SHP77 (cell line): ENCODE measurements at regions not wholly inside any gene's neighbourhood (a gene's known extent, or its start where the extent isn't known, plus 50 kb on each side); places are given as distances from the start of the nearest gene placed in this dataset.

Experiments used
- DNase-seq, 2 experiments: peaks; one replicate each; lab custom pipeline; 2025; lab: John Stamatoyannopoulos, UW

DNA sequence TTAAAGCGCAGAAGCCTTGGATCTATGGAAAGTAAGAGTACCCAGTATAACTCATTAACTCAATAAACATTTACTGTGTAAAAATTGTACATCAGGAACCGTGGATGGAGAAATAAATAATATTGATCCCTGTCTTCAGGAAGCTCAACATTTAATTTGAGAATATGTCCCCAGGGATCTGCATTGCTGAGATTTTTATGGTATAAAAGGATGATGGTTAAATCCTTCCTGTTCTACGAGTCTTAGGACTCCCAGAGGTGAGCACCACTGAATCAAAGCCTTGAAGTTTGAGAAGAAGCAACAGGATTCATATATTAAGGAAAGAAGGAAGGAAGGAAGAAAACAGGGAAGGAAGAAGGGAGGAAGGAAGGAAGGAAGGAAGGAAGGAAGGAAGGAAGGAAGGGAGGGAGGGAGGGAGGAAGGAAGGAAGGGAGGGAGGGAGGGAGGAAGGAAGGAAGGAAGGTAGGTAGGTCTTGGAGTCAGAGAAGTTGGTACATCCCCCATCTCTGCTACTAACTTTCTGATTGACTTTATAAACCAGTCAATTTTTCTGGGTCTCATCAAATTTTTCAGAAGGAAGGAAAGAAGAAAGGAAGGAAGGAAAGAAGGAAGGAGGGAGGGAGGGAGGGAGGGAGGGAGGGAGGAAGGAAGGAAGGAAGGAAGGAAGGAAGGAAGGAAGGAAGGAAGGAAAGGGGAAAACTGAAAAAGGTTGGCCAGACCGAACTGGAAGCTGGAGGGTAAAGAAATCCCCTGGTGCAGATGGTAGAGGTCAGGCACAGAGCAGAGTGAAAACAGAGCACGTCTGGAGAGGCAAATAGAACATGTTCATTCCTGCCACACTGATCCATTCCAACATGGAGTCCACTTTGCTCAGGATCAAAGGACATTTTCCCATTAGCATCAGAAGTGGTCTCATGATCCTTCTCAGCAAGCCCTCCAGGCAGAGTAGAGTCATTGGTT, 422.2 kb upstream of the CDH11 start:
- DNase-seq, result no peak

DNA sequence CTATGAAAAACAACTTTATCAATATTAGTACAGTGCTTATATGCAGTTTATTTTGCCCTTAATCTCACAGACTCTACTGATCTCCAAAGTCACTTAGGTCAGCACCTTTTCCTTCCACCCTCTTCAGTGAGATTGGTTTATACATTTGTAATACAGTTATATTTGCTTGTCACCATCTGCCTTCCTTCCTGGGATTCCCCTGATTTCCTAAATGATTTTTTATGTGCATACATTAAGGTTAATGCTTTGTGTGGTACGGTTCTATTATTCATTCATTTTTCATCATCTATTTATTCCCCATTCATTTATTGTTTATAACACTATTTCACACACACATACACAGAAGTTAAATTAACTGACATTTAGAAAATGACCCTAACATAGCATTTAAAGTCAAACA, 419.8 kb upstream of the CDH11 start:
- no peak for DNase-seq

DNA sequence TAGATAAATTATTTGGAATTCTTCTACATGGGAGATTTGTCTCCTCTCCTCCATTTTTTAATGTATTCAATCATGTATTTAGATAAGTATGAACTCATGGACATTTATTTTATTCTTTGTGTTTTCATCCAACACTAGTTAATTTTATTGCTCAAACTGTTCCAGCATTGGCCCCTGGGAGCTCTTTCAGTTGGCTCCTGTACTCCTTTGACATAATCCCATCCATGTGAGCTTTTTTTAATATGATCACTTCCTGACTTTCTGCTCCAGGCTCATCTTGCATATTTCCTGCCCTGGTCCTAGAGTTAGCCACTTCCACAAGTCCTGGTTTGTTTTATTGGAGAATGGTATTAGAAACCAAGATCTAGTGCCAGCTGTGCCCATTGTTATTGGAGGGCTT, 419.0 kb upstream of the CDH11 start:
- no peak for DNase-seq

DNA sequence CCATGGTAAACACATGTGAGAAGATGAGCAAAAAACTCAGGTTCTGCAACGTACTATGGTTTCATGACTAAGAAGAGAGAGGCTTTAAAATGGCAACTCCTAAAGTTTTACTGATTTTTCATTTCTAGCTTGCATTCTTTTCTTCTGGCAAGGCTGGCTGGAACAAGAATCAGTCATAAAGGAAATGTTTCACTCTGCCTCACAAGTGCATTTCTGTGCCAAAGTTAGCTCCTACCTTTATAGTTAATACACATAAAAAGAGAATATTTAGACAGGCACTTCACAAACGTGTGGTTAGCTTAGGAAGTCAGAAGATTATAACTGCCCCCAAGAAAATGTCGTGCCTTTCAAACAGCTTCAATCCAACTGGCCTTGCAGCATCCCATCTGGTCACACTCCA, 417.1 kb upstream of the CDH11 start:
- DNase-seq, result no peak

DNA sequence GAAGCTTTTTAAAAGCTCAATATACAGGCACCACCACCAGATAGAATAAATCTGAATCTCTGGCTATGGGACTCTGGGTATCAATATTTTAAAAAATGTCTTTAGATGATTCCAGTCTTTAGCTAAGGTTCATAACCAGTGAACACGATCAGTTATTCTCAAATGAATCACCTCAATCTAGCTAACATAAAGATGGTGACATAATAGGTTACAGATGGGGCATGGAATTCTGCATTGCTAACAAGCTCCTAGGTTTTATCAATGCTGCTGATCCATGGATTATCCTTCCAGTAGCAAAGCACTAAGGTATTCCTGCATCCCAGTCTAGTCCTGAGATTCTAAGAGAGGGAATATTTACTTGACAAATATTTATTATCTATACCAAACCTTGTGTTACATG, 415.5 kb upstream of the CDH11 start:
- no peak for DNase-seq

DNA sequence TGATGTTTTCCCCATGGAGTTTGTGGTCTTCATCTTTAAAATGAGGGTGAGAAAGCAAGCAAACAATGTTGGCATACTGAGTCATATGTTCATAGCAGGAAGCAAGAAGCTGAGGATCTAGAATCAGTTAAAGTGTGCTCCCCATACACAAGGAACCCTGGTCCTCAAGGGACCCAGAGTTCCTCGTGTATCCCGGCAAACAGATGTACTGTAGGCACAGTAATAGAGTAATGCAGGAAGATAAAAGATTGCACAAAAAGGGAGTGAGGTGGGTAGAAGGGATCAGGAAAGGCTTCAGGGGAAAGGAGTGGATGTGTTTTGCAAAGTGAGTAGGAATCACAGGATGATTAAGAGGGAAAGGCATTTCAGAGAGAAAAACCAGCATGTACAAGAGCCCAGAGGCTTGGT, 412.3 kb upstream of the CDH11 start:
- DNase-seq, result no peak

DNA sequence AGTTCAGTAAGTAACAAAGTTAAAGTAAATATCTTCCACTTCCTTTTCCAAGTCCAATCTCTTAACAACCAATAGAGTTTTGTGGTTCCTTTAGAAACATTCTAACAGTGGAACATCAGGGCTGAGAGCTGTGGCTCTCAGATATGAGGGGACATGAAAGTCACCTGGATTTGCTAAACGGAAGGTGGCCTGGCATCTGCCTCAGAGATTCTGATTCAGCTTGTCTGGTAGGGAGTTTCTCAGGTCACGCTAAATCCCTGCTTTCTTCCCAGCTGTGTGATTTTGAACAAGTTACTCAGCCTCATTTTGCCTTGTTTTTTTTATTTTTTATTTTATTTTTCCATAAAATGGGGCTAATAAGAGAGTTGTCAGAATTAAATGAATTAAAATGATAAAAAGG, 411.0 kb upstream of the CDH11 start:
- DNase-seq, result no peak

DNA sequence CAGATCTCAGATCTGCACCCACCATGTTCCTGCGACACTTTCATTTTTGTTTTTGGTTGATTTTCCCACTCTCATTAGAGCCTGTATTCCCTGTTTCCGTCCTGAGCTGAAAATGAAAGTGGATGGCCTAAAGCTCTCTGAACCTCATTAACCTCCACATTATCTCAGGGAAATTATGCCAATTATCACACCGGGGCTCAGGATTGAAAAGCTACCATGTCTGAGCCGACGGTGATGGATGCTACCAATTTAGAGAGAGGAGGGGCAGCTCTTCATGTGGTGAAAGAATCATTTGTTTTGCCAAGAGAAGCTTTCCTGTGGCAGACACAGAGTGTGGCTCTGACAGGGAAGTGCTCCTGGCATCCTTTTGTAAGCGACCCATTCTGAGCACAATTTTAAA, 410.4 kb upstream of the CDH11 start:
- DNase-seq, result no peak

DNA sequence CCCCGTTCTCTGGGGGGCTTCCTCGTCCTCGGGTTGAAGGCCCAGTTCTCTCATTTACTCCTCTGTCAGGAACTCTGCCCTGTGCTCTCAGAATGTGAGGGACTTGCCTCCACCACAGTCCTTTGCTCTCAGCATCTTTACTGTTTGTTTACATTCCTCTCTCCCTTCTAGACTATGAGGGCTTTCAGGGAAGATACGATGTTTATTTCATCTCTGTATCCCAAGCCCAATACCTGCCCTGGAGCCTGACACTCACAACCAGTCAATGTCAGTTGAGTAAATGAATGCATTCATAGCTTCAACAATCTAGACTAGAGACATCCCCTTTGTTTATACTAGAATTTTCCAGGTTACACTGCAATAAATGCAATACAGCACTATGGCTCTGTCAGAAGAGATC, 409.6 kb upstream of the CDH11 start:
- no peak for DNase-seq

DNA sequence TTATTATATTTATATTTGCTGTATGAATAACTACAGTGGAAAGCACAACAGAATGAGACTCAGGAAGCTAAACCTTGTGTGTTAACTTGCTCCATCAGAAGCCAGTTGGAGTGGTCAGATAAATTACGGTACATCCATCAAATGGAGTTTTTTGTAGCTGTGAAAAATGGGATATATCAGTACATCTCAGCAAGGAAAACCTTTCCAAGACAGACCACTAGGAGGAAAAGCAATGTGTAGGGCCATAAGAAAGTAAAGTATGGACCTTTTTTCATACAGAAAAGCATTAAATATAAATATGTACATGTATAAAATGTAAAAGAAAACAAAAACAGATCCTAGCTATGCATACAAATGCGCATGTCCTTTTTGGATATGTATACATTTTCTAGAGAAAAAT, 403.8 kb upstream of the CDH11 start:
- no peak for DNase-seq

DNA sequence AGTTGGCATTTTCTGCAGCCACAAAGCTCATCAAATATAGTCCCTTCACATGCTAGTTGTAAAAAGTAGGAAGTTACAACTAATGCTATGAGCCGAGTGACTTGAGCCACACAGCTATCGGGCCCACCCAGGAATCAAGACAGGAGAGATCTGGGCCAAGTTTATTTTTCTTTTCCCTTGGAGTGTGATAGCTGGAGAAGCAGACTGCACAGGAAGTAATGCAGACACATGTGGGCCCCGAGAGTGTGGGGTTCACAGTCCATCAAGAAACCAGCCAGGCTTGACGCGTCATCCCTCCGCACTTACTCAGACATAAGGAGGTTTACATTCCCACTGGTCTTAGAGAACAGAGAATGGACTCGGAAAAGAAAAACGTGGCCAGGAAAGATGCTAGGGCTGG, 403.1 kb upstream of the CDH11 start:
- no peak for DNase-seq

DNA sequence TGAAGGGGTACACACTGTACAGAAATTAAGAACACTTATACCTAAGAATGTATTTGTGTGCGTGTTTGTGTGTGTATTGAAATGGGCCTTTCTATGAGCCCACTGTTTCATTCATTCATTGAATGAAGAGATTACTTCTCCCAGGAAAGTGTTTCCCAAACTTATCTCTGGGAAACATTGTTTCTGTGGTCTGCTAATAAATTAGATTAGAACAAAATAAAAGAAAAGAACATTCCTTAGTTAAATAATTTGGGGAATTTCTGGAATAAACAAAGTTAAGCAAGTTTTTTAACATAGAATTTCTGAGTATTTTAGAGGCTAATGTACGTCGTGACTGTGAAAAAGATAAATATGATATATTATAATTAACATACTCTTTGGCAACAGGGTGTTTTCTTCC, 402.4 kb upstream of the CDH11 start:
- DNase-seq, result no peak

DNA sequence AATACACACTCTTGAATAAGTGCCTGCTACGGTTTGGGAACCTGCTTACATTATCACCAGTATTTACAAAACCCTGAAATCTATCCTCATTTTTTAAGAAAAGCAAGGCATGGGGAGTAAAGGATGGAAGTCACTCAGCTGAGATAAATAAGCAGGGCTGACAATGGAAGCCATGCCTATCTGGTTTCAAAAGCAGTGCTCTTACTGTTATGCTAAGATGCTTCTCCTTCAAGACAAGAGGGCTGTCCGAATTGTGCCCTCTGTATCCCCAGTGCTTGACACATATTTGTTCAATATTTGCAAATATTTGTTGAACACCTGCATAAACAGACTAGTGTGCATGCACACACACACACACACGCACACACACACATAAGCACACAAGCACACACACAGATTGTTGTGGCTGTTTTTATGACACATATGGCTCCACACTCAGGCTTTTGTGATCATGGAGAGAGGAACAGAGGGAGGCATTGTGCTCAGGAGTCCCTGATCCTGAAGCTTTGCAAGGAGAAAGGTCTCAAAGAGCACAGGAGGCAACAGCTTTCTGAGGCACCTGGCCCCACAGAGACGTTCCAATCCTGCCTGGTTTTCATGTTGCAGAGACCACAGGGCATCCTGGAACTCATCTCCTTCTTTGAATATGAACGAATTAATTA, 401.6 kb upstream of the CDH11 start:
- DNase-seq, result no peak

DNA sequence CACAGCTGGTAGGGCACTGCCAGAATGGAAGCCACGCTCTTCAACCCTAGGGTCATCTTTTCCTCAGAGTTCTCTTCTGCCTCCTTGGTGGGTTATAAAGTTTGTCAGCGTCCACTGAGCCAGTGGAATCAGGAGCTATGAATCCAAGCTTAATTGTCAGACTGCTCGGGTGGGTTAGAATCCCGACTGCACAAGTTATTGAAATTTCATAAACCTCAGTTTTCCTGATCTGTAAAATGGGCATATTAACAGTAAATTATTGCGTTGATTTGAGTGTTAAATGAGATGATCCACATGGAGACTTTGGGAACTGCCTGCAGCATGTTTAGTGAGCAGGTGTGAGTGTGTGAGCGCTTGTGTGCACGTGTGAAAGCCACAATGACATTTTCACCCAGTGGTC, 400.5 kb upstream of the CDH11 start:
- DNase-seq, result no peak

DNA sequence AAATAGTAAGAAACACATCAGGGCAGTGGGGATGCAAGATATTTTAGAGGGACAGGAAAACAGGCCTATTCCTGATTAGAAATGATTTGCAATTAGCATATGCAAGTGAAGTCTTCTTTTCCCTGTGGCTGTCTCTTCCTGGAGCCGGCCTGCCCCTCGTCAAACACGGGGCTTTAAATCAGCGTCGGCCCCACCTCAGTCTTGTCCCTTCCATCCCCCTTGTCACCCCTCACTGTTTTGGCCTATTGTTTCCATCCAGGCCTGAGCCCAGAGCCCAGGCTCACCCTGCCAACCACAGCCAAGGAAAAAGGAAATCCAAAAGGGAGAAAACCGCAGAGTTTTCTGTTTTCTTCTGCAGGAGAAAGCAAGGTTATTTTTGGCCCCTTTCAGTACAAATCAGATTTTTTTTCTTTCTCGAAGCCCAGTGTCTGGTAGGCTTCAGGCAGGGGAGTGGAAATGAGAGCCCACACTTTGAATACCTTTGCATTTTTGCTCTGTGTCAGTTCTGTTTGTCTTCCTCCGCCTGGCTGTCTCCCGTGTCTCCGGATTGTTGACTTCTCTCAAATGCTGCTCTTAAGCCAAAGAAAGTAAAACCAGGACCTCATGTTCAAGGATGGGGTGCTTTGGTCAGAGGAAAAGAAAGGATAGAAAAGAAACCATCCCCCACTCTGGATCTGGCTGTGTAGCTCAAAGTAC, 399.9 kb upstream of the CDH11 start:
- DNase-seq, result no peak

DNA sequence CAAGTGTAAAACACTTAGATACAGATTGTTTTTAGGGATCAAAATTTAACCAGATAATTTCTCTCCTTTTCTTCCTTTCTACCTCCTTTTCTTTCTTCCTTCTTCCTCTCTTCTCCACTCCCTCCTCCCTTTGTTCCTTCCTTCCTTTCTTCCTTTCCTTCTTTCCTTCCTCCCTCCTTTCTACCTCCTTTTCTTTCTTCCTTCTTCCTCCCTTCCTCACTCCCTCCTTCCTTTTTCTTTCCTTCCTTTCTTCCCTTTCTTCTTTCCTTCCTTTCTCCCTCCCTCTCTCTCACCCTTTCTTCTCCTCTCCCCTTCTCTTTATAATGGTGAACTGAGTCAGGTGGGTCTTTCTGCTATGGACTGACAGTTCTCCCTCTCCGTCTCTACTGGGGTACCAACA, 397.5 kb upstream of the CDH11 start:
- no peak for DNase-seq

DNA sequence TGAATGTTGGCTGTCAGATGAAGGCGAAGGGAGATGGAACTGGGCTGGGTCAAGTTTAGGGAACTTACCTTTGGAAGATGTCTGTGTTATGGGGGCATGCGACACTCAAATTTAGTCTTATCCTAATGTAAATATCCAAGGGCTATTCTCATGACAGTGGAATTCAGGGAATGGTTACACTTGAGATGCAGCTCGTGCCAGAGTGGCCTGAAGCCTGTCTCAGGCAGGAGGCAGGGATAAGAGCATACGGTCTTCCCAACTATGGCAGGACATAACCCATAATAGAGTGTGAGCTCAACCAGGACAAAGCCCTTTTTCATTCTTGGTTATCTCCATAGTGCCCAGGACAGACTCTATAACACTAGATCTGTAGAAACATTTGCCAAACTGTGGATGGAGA, 393.3 kb upstream of the CDH11 start:
- no peak for DNase-seq

DNA sequence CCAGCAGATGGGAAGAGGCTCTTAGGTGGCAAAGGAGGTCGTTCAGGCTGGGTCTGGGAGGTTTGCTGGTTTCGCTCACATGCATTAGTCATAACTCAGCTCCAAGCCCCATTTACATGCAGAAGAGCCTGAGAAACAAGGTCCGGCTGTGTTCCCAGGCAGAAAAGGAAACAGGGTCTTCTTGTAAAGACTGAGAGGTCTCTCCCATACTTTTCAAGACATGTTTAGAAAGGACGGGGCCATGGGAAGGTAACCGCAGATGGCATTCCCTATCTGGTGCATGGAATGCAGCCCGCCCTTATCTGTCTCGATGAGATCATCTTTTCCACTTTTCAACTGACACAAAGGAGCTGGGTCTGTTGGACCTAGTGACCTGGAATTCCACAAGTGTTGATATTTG, 389.0 kb upstream of the CDH11 start:
- DNase-seq, result no peak

DNA sequence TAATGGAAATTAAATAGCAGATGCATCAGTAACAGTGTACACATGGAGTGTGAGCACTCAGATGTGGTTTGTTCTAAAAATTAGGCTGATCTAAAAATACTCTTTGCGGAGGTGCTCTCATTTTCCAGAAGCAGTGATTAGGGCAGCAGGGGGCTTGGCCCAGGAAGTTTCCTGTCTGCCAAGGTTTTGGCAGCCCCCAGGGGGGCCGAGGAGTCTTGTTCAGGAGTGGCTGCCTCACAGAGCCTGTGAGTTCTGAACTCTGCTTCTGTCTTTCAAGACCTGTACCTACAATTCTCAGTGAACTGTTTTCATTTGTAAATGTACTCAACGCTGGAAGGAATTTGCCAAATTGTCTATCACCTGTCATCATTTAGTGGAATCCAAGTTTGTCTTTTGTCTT, 388.4 kb upstream of the CDH11 start:
- no peak for DNase-seq

DNA sequence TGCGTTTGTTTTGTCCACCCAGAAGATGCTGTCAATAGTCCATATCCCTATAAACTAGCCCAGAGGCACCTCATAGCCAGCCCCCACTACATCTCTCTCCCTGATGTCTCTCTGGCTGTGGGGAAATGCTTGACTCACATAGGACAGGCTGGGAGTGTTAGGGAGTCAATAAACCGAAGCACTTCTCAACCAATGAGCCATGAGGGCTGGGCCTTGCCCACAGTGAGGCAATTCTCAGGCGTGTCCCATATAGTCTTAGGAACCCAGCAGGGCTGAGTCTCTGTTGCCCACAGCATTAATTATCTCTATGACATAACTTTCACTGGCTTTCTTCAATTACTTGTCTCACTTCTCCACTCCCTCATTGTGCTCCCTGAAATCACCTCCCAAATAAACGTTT, 387.3 kb upstream of the CDH11 start:
- no peak for DNase-seq

DNA sequence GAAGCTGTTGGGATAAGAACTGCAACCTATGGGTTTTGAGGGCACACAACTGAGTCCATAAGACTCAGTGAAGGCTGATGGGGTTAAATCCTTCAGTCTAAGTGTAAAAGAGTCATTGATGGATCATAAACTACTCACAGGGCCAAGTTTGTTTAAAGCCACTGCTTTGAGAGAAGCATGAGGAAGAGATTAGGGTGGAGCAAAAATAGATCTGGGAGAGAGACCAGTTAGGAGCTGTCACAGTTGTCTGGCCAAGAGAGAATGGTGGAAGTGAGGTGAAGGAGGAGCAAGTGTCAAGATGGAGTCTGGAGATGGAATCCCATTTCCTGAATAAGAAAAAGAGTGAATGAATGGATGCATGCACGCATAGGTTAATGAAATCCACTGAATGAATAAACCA, 379.1 kb upstream of the CDH11 start:
- no peak for DNase-seq

DNA sequence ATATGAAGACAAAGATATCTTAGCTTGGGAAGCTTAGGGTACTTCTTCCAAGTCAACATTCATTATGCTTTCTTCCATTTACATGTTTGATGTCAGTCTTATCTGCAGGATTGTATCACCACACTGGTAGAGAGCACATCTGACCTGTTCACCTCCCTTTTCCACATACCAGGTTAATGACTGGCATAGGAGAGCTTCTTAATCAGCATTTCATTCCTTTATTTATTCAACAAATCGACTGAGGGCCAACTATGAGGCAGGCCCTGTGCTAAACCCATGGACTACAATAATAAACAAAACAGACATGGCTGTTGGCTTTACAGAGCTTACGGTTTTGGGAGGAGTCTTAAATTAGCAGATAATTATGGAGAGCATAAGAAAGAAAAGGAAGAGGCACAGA, 378.1 kb upstream of the CDH11 start:
- DNase-seq, result no peak

DNA sequence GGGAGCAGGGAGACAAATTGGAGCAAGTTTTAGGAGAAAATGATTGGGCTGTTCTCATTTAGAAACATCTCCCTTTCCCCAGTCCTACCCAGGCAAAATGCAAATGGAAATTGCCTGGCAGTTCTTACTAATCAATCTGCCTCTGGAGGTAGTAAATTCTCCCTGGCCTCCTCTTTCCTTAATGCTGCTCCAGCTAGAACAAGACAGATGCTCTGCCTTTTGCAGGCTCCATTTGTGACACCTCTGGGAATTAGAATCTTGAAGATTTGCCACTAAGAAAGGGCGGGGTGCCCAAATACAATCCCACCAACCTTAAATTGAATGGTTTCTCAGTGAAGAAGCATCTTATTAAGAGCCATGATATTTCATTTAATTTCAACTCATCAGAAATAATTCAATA, 377.7 kb upstream of the CDH11 start:
- no peak for DNase-seq
